Femur (tissue), 1 donor: ENCODE measurements at regions not wholly inside any gene's neighbourhood (a gene's known extent, or its start where the extent isn't known, plus 50 kb on each side); places are given as distances from the start of the nearest gene placed in this dataset.

Experiments
- DNase-seq: peaks from one replicate; pipeline ENCODE4 v3.0.0-alpha.2; 2017

- DNase-seq: no peak
These were observed 52.3 kb upstream of the ABCC9 start for GRCh38 chr12:21993438-21993981.

- DNase-seq: peak; percentile 37
These were observed 51.6 kb upstream of the ABCC9 start for GRCh38 chr12:21992823-21993222.

- no peak for DNase-seq
These were observed 50.3 kb upstream of the ABCC9 start for GRCh38 chr12:21991526-21991925.
